HCT116 (cell line): ENCODE measurements at regions not wholly inside any gene's neighbourhood (a gene's known extent, or its start where the extent isn't known, plus 50 kb on each side); places are given as distances from the start of the nearest gene placed in this dataset.

Experiments
- ATAC-seq: fragments of 200-7000 bp; cut with Tn5 transposase; 2 replicates; pipeline ENCODE4 v1.9.1; 2020; ENCODE audit warnings: mild to moderate bottlenecking, moderate library complexity
- BruUV-seq: library from RNA; stranded (reverse); fragments of 400-500 nt; replicated peaks from 2 replicates; lab custom pipeline; 2021; lab: Mats Ljungman, UMichigan
- CTCF ChIA-PET: fragments of 300-600 bp; sonication (Branson Sonifier 250); formaldehyde crosslinking; loops from one replicate; lab custom pipeline; 2021; ENCODE audit warnings: antibody characterized with exemption; lab: Charles Lee
- POLR2A ChIA-PET: fragments of 300-600, 350-600 bp; sonication (Branson Sonifier 250); formaldehyde crosslinking; loops from one replicate; lab custom pipeline; 2021; ENCODE audit warnings: antibody characterized with exemption; lab: Charles Lee
- RAD21 ChIA-PET, 2 experiments: fragments of 300-600 bp; sonication (Branson Sonifier 250); formaldehyde crosslinking; loops; one replicate each; lab custom pipeline; 2023; ENCODE audit warnings: low total read pairs in 2 of 2; ENCODE audit not compliant: uncharacterized antibody in 2 of 2, unreplicated experiment in 2 of 2, low non-redundant PET in 1 of 2; lab: Charles Lee
- DNase-seq: peaks from one replicate; pipeline ENCODE4 v3.0.0-alpha.2; 2010; ENCODE audit warnings: low read depth, low spot score
- H2AFZ ChIP-seq: fragments of 200-600 bp; shearing (Covaris generic), sonication (generic); 2 replicates; pipeline ENCODE4 v1.6.1; 2017; ENCODE audit warnings: low read depth, mixed run types, mixed read lengths, antibody characterized with exemption, low read length; ENCODE audit not compliant: poor library complexity, severe bottlenecking
- H3K27ac ChIP-seq: 2 replicates; pipeline ENCODE4 v1.5.1; 2012; ENCODE audit warnings: low read depth, low read length
- H3K27me3 ChIP-seq: fragments of 200-600 bp; sonication (generic); 2 replicates; pipeline ENCODE4 v1.6.1; 2016; ENCODE audit warnings: mixed run types, low read length, mixed read lengths; ENCODE audit not compliant: insufficient read depth
- H3K36me3 ChIP-seq, 2 experiments: fragments of 200-500 bp in 1 of 2; fragments of 200-600 bp in 1 of 2; sonication (Bioruptor generic) in 1 of 2; sonication (generic) in 1 of 2; 2 replicates each; pipeline versions ENCODE4 v1.5.1 to v1.6.1; 2014 to 2016; ENCODE audit warnings: low read length in 2 of 2, inconsistent platforms in 1 of 2, mixed read lengths in 1 of 2, mixed run types in 1 of 2; ENCODE audit not compliant: insufficient read depth in 2 of 2, control insufficient read depth in 1 of 2
- H3K4me1 ChIP-seq, 2 experiments: fragments of 200-600 bp in 1 of 2; sonication (generic) in 1 of 2; 2 replicates each; pipeline versions ENCODE4 v1.5.1 to v1.6.1; 2012 to 2017; ENCODE audit warnings: low read length in 2 of 2, inconsistent platforms in 1 of 2, mild to moderate bottlenecking in 1 of 2, mixed read lengths in 1 of 2, mixed run types in 1 of 2, moderate library complexity in 1 of 2; ENCODE audit not compliant: insufficient read depth in 2 of 2, control insufficient read depth in 1 of 2
- H3K4me2 ChIP-seq: fragments of 200-600 bp; sonication (generic); 2 replicates; pipeline ENCODE4 v1.6.1; 2017; ENCODE audit warnings: mixed run types, low read length, mixed read lengths
- H3K4me3 ChIP-seq, 2 experiments: fragments of 200-600 bp in 1 of 2; sonication (generic) in 1 of 2; replicated peaks in 1 of 2; 2 replicates each; pipeline ENCODE4 v1.5.1; 2011 to 2016; ENCODE audit warnings: low read length in 2 of 2, control low read depth in 1 of 2, low read depth in 1 of 2, mild to moderate bottlenecking in 1 of 2, mixed read lengths in 1 of 2, mixed run types in 1 of 2
- H3K79me2 ChIP-seq: fragments of 200-600 bp; sonication (generic); 2 replicates; pipeline ENCODE4 v1.6.1; 2017; ENCODE audit warnings: mild to moderate bottlenecking, mixed run types, low read length, moderate library complexity, mixed read lengths; ENCODE audit not compliant: insufficient read depth
- H3K9ac ChIP-seq: fragments of 200-600 bp; sonication (generic); 2 replicates; pipeline ENCODE4 v1.6.1; 2016; ENCODE audit warnings: low read length, mixed read lengths
- H3K9me2 ChIP-seq: fragments of 200-600 bp; sonication (generic), shearing (Covaris generic); 2 replicates; pipeline ENCODE4 v1.6.1; 2017; ENCODE audit warnings: mixed run types, mild to moderate bottlenecking, moderate library complexity; ENCODE audit not compliant: insufficient read depth
- H3K9me3 ChIP-seq, 2 experiments: fragments of 200-500 bp in 1 of 2; fragments of 200-600 bp in 1 of 2; sonication (Bioruptor generic) in 1 of 2; sonication (generic) in 1 of 2; 2 replicates each; pipeline ENCODE4 v1.6.1; 2014 to 2017; ENCODE audit warnings: low read length in 2 of 2, mixed read lengths in 2 of 2, inconsistent platforms in 1 of 2, low read depth in 1 of 2, mild to moderate bottlenecking in 1 of 2, mixed run types in 1 of 2, moderate library complexity in 1 of 2; ENCODE audit not compliant: control insufficient read depth in 1 of 2, insufficient read depth in 1 of 2
- H4K20me1 ChIP-seq: fragments of 200-600 bp; sonication (generic), shearing (Covaris generic); 2 replicates; pipeline ENCODE4 v1.6.1; 2017; ENCODE audit warnings: mixed run types, mild to moderate bottlenecking, moderate library complexity; ENCODE audit not compliant: insufficient read depth
- CEBPB ChIP-seq: IDR thresholded peaks from 2 replicates; pipeline ENCODE4 v1.6.1; 2012; ENCODE audit warnings: low read depth
- ELF1 ChIP-seq: IDR thresholded peaks from 2 replicates; pipeline ENCODE4 v1.6.1; 2012; ENCODE audit warnings: low read depth, borderline replicate concordance
- EZH2phosphoT487 ChIP-seq: fragments of 200-600 bp; IDR thresholded peaks from 2 replicates; pipeline ENCODE4 v1.6.1; 2018; ENCODE audit warnings: antibody characterized with exemption, borderline replicate concordance
- FOSL1 ChIP-seq: IDR thresholded peaks from 2 replicates; pipeline ENCODE4 v1.6.1; 2012; ENCODE audit warnings: low read depth
- POLR2A ChIP-seq: IDR thresholded peaks from 2 replicates; pipeline ENCODE4 v1.7.0; 2011; ENCODE audit warnings: borderline replicate concordance; ENCODE audit not compliant: insufficient read depth, insufficient read length; ENCODE audit errors: extremely low read depth
- SRF ChIP-seq: IDR thresholded peaks from 2 replicates; pipeline ENCODE4 v1.6.1; 2012; ENCODE audit warnings: low read depth
- TCF7L2 ChIP-seq: IDR thresholded peaks from 2 replicates; pipeline ENCODE4 v1.7.0; 2011; ENCODE audit warnings: borderline replicate concordance, inconsistent platforms; ENCODE audit not compliant: insufficient read depth, insufficient read length; ENCODE audit errors: extremely low read depth
- intact Hi-C: fragments of 100-400 bp; cut with micrococcal nuclease; formaldehyde crosslinking; loops from 2 replicates; pipeline ENCODE4 v1.10.0; 2022
- TF ChIP-seq, protein P1 (sequence below): IDR thresholded peaks from 2 replicates; pipeline ENCODE4 v1.6.1; 2012; ENCODE audit warnings: low read depth
- TF ChIP-seq, protein P2 (sequence below): IDR thresholded peaks from 2 replicates; pipeline ENCODE4 v1.6.1; 2012

DNA sequence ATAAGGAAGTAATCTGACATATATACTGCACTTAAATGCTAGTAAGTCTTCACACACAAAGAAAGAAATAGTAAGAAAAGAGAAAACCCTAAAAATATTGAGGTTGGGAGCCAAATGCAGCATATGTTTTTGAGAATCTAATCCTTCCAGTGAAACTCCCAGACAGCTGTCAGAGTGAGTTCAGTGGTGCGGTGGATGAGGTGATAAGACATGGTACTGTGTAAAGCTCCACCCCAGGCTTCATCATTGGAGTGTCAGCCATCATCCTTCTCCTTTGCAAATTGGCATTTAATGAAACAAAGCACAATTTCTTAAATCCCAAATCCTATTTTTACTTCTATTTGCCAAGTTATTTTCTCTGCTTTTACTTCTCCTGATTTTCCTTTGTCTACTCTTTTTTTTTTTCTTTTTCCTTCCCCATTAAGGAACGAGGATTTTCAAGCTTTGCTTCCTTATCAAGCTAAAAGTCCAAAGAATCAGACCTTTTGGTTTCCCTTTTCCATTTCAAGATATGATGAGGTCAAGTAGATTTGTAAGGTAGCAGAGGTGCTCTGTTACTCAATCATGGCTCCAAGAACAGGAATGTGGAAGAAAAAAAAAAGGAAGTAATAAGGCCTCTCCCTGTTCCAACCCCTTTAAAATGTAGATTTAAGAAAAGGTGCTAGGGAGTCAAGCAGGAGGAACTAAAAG is 343.3 kb downstream of the SETD4 start:
- no peak for TF ChIP-seq SRF
- TF ChIP-seq, protein P1, sequence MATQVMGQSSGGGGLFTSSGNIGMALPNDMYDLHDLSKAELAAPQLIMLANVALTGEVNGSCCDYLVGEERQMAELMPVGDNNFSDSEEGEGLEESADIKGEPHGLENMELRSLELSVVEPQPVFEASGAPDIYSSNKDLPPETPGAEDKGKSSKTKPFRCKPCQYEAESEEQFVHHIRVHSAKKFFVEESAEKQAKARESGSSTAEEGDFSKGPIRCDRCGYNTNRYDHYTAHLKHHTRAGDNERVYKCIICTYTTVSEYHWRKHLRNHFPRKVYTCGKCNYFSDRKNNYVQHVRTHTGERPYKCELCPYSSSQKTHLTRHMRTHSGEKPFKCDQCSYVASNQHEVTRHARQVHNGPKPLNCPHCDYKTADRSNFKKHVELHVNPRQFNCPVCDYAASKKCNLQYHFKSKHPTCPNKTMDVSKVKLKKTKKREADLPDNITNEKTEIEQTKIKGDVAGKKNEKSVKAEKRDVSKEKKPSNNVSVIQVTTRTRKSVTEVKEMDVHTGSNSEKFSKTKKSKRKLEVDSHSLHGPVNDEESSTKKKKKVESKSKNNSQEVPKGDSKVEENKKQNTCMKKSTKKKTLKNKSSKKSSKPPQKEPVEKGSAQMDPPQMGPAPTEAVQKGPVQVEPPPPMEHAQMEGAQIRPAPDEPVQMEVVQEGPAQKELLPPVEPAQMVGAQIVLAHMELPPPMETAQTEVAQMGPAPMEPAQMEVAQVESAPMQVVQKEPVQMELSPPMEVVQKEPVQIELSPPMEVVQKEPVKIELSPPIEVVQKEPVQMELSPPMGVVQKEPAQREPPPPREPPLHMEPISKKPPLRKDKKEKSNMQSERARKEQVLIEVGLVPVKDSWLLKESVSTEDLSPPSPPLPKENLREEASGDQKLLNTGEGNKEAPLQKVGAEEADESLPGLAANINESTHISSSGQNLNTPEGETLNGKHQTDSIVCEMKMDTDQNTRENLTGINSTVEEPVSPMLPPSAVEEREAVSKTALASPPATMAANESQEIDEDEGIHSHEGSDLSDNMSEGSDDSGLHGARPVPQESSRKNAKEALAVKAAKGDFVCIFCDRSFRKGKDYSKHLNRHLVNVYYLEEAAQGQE = no peak
- TF ChIP-seq CEBPB = no peak
- no peak for TF ChIP-seq ELF1
- TF ChIP-seq EZH2phosphoT487 = no peak
- no peak for TF ChIP-seq TCF7L2
- TF ChIP-seq POLR2A = no peak
- TF ChIP-seq, protein P2, sequence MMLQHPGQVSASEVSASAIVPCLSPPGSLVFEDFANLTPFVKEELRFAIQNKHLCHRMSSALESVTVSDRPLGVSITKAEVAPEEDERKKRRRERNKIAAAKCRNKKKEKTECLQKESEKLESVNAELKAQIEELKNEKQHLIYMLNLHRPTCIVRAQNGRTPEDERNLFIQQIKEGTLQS = no peak
- TF ChIP-seq FOSL1 = no peak
- TF ChIP-seq, all 23 proteins: peak for 0
- Histone ChIP-seq H3K4me2 (no peak overlapping the region), H3K9ac (no peak overlapping the region), H3K36me3 (no peaks in the 10 kb centered on the region), H3K27ac (no peak overlapping the region), H3K9me3 (no peaks in the 10 kb centered on the region), H2AFZ (no peak overlapping the region), H4K20me1 (no peaks in the 10 kb centered on the region), H3K27me3 (no peaks in the 10 kb centered on the region), H3K4me3 (no peak overlapping the region), H3K4me1 (no peaks in the 10 kb centered on the region), H3K9me2 (no peaks in the 10 kb centered on the region), H3K79me2 (no peaks in the 10 kb centered on the region)
- intact Hi-C loops = no loop called here
- POLR2A ChIA-PET = interaction anchor here (0.9 kb wide), 1 partner anchor 22 kb away, joined by 3 read pairs; no protein-coding TSS in a partner anchor
- no TSS peak for BruUV-seq
- RAD21 ChIA-PET = no interaction called here
- CTCF ChIA-PET = no interaction called here
- ATAC-seq = no peak
- no peak for DNase-seq
